Adrenal gland (tissue), 5 donors: ENCODE measurements at regions not wholly inside any gene's neighbourhood (a gene's known extent, or its start where the extent isn't known, plus 50 kb on each side); places are given as distances from the start of the nearest gene placed in this dataset.

Experiments used
- CTCF ChIP-seq, 6 experiments: fragments of 450-650 bp in 4 of 6; fragments of 200-600 bp in 2 of 6; sonication (generic) in 1 of 6; IDR thresholded peaks; 1 replicate in 5 of 6; 2 replicates in 1 of 6; pipeline versions ENCODE4 v1.5.1 to v1.8.0; 2016 to 2021; ENCODE audit warnings: antibody characterized with exemption in 6 of 6, mild to moderate bottlenecking in 2 of 6, moderate library complexity in 1 of 6
- POLR2A ChIP-seq, 2 donors: fragments of 450-650 bp; IDR thresholded peaks; one replicate each; pipeline ENCODE4 v1.6.1; 2017; ENCODE audit warnings: antibody characterized with exemption in 2 of 2, mild to moderate bottlenecking in 2 of 2, moderate library complexity in 1 of 2
- donor health status: DM: no; HTN: no; CAD: no.

- TF ChIP-seq CTCF (IDR thresholded peaks at IDR 0.05) (no peak), POLR2A (IDR thresholded peaks at IDR 0.05) (no peak)
These were observed 154.1 kb upstream of the PRDM9 start for GRCh38 chr5:23353286-23353685.
